ES-I3 (cell line): ENCODE measurements at regions not wholly inside any gene's neighbourhood (a gene's known extent, or its start where the extent isn't known, plus 50 kb on each side); places are given as distances from the start of the nearest gene placed in this dataset.

Experiments
- H3K36me3 ChIP-seq: 2 replicates; pipeline ENCODE4 v1.6.1; 2013; ENCODE audit warnings: mild to moderate bottlenecking, low read length, control low read depth, moderate library complexity; ENCODE audit not compliant: insufficient read depth
- H3K4me1 ChIP-seq: 2 replicates; pipeline ENCODE4 v1.6.1; 2013; ENCODE audit warnings: mild to moderate bottlenecking, control low read depth, low read length; ENCODE audit not compliant: insufficient read depth
- H3K9ac ChIP-seq: 2 replicates; pipeline ENCODE4 v1.6.1; 2013; ENCODE audit warnings: low read depth, mild to moderate bottlenecking, low read length, moderate library complexity
- H3K9me3 ChIP-seq: 2 replicates; pipeline ENCODE4 v1.6.1; 2013; ENCODE audit warnings: mild to moderate bottlenecking, low read length, moderate library complexity; ENCODE audit not compliant: control insufficient read depth, insufficient read depth

DNA sequence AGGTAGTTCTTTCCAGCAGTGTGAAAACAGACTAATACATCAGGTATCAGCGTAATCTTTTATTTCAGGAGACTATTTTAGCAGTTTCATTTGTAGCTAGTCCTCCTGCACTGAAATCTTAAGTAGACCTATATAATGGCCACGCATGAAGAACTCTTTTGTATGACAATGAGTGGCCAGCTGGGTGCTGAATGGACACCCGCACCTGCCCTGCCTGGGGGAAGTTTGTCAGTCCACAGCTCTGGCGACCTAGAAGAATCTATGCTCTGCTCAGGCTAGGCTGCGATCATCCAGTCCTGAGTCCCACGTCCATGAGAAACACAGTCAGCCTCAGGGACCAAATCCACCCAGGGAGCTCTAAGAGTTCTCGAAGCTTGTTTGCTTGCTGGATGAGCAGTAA lies 709.2 kb upstream of the ID2 start:
- Histone ChIP-seq H3K4me1 (peaks cover 5% of the 10 kb centered on the region; the same call in 1 of the 2 replicates), H3K9ac (no peak overlapping the region), H3K36me3 (no peaks in the 10 kb centered on the region), H3K9me3 (no peaks in the 10 kb centered on the region)

DNA sequence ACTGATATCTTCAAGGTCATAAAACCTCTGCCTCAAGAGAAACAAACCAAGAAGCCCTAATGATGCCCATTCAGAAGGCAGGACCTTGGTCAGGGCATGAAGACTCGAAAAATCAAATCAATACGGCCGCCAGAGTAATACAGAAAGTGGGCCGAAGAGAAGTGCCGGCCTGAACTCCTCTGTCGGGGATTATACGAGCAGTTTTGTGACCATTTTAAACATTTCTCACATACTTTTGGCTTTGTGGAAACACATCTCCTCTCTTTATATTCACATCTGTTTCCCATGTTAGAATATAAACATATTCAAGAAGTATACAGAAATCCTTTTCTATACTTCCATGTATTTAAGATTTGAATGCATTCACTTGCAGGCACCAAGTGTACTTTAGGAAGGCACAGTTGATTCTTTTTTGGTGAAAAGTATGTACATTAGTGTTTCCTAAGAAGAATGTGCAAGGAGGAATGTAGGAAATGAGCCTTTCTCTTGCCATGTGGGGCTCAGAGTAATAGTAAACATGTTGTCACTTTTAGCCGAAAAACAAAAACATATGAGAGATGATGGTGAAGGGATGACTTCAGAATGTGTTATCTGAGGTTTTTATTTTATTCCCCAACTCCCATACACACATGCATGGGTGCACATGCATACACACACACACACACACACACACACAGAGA lies 707.9 kb upstream of the ID2 start:
- Histone ChIP-seq H3K36me3 (no peaks in the 10 kb centered on the region), H3K9ac (no peak overlapping the region), H3K4me1 (peaks cover 5% of the 10 kb centered on the region; the same call in 1 of the 2 replicates), H3K9me3 (no peaks in the 10 kb centered on the region)

DNA sequence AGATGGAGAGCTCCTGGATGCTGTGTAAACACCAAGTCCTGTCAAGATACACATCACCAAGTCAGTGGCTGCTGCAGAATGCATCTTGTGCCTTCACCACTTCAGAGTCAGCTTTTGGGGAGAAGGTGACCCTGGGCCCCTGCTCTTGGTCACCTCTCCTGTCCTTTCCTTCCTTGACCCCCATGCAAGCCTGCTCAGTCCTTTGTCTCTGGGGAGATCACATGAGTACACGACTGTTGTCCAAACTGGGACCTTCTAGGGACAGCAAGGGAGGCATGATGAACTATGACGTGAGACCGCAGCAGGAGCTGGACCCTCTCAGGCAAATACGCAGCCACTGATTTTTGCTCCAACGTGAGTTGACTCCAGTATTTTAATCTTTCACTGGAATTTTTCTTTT lies 706.9 kb upstream of the ID2 start:
- Histone ChIP-seq H3K36me3 (no peaks in the 10 kb centered on the region), H3K9me3 (no peaks in the 10 kb centered on the region), H3K4me1 (peaks cover 5% of the 10 kb centered on the region; the same call in 1 of the 2 replicates), H3K9ac (no peak overlapping the region)

DNA sequence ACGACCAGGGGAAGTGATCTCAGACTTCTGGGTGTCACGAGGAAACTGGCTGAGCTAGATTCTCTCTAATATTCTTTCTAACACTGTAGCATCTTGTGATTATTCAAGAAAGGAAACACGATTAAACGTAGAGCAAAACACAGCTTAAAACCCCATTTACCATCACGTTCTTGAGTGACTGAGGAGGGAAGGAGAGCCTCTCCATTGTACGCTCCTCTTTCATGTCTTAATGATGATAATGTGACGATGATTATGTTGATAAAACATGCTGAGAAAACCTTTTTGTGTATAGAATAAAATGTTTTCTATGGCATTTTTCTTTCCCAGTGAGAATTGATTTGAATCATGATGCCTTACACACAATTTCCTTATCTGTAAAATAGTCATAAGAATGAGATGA lies 705.6 kb upstream of the ID2 start:
- H3K9me3 ChIP-seq: no peaks in the 10 kb centered on the region
- peaks cover 5% of the 10 kb centered on the region; the same call in 1 of the 2 replicates for H3K4me1 ChIP-seq
- H3K36me3 ChIP-seq: no peaks in the 10 kb centered on the region
- no peak overlapping the region for H3K9ac ChIP-seq

DNA sequence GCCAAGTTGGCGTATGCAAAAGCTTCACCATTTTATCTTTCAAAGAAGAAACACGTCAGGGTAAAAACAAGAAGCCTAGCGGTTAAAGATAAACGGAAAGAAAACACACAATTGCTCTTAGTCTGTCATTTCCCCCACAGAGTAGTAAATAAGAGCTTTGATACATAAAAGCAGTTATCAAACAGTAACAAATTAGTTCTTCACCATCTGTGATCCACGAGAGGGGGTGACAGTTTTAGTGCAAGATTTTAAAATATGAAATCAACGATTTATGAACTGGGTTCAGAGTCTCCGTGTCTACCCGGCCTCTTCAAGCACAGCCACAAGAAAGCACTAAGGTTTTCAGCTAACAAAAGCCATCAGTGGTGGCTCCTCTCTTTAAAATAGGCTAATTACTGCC lies 703.9 kb upstream of the ID2 start:
- H3K4me1 ChIP-seq: peaks cover 2% of the 10 kb centered on the region; the same call in 1 of the 2 replicates
- no peak overlapping the region for H3K9ac ChIP-seq
- H3K36me3 ChIP-seq: no peaks in the 10 kb centered on the region
- peaks cover 3% of the 10 kb centered on the region; the same call in 1 of the 2 replicates for H3K9me3 ChIP-seq

DNA sequence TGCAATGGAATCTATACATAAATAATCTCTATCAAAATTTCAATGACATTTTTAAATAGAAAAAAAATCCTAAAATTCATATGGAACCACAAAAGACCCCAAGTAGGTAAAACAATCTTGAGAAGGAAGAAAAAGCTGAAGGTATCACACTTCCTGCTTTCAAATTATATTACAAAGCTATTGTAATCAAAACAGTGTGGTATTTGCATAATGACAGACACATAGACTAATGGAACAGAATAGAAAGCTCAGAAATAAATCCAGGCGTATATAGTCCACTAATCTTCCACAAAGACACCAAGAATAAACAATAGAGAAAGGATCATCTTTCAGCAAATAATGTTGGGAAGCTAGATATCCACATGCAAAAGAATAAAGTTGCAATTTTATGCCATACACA lies 699.8 kb upstream of the ID2 start:
- Histone ChIP-seq H3K9ac (no peak overlapping the region), H3K4me1 (no peaks in the 10 kb centered on the region), H3K9me3 (peaks cover 3% of the 10 kb centered on the region; the same call in 1 of the 2 replicates), H3K36me3 (no peaks in the 10 kb centered on the region)

DNA sequence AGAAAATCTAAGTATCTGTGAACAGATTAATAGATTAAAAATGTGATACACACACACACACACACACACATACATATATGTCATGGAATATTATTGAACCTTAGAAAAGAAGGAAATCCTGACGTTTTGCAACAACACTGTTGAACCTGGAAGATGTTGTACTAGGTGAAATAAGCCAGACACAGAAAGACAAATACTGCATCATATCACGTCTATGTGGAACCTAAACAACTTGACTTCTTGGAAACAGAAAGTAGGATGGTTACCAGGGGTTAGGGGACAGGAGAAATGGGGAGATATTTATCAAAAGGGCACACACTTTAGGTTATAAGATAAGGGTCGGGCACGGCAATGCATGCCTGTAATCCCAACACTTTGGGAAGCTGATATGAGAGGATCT lies 698.4 kb upstream of the ID2 start:
- Histone ChIP-seq H3K36me3 (no peaks in the 10 kb centered on the region), H3K9me3 (peaks cover 3% of the 10 kb centered on the region; the same call in 1 of the 2 replicates), H3K9ac (no peak overlapping the region), H3K4me1 (no peaks in the 10 kb centered on the region)

DNA sequence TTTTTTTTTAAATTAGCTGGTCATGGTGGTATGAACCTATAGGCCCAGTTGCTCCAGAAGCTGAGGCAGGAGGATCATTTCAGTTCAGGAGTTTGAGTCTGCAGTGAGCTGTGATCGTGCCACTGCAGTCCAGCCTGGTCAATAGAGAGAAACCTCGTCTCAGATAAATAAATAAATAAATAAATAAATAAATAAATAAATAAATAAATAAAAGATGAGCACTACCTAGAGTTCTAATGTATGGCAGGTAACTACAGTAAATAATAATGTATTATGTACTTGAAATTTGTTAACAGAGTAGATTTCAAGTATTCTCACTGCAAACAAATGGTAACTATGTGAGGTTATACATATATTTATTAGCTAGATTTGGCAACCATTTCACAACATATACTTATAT lies 697.9 kb upstream of the ID2 start:
- H3K36me3 ChIP-seq: no peaks in the 10 kb centered on the region
- H3K9ac ChIP-seq: no peak overlapping the region
- no peaks in the 10 kb centered on the region for H3K4me1 ChIP-seq
- H3K9me3 ChIP-seq: peaks cover 3% of the 10 kb centered on the region; the same call in 1 of the 2 replicates

DNA sequence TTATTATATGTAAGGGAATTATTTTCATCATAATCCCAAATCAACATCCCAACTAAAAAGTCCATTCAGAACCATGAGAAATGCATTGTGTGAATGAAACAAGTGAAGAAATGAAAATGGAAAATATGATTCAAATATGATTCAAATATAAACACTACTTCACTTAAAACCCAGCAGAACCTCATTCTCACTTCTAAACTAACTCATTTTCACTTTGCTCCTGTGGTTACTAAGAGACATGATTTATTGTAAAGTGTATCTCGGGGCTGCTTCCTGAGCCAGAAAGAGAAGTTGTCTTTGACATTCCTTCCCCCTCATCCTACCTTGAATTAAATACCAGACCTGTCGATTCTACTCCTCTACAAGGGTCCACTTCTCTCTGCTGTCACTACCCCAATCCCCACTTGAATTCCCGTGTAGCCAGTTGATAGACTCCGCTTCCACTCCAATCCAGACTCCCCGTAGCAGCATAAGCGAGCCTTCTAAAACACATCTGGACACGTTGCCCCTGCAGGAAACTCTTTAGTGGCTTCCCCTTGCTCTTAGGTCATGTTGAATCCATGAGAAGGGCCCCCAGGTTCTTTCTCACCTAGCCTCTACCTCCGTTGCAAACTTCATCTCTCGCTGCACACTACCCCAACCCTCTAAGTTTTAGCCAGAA lies 697.0 kb upstream of the ID2 start:
- Histone ChIP-seq H3K9me3 (peaks cover 3% of the 10 kb centered on the region; the same call in 1 of the 2 replicates), H3K9ac (no peak overlapping the region), H3K4me1 (no peaks in the 10 kb centered on the region), H3K36me3 (no peaks in the 10 kb centered on the region)

DNA sequence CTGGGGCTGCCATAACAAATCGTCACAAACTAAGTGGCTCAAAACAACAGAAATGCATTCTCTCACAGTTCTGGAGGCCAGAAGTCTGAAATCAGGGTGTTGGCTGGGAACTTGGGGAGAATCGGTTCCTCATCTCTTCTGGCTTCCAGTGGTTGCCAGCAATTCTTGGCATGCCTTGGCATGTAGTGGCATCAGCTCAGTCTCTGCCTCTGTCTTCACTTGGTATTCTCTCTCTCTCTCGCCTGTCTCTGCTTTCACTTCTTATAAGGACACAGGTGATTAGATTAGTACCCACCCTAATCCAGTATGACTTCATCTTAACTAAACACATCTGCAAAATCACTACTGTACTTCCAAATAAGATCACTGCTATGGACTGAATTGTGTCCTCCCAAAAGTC lies 695.4 kb upstream of the ID2 start:
- H3K4me1 ChIP-seq: no peaks in the 10 kb centered on the region
- no peaks in the 10 kb centered on the region for H3K36me3 ChIP-seq
- H3K9me3 ChIP-seq: peaks cover 3% of the 10 kb centered on the region
- H3K9ac ChIP-seq: no peak overlapping the region

DNA sequence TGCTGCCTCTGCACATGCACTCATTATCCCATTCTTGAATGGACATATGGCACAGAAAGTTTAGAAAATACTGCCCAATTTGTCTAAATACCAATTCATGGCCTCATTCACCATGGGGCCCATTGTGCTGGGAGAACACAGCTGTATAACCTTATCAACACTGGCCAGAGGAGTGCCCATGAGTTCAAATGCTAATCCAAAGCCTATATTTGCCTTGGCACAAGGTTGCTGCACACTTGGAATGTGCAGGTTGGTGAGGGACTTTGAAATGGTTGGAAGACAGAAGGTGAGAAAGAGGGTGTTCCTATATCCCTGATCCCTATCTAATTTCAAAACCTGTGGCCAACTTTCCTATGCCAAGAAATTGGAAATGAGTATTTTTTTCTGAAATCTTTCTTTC lies 693.9 kb upstream of the ID2 start:
- Histone ChIP-seq H3K4me1 (no peaks in the 10 kb centered on the region), H3K9me3 (no peaks in the 10 kb centered on the region; the same call in 1 of the 2 replicates), H3K9ac (no peak overlapping the region), H3K36me3 (no peaks in the 10 kb centered on the region)

DNA sequence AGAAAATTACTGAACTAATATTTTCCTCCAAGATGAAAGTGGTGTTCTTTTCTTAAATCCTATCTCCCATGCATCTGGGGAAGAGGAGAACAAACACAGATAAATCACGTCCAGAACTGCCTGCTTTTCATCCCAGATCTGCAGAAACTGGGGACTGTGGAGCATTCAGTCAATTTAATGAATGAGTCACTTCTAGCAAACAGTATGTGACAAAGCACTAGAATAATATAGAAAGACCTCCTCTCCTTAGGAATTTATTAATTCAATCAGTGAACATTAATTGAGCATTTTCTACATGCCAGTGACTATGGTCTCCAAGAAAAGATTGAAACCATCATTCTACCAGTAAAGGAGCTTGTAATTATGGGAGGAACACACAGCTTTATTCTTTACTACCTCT lies 693.4 kb upstream of the ID2 start:
- no peak overlapping the region for H3K9ac ChIP-seq
- H3K36me3 ChIP-seq: no peaks in the 10 kb centered on the region
- no peaks in the 10 kb centered on the region; the same call in 1 of the 2 replicates for H3K9me3 ChIP-seq
- no peaks in the 10 kb centered on the region for H3K4me1 ChIP-seq

DNA sequence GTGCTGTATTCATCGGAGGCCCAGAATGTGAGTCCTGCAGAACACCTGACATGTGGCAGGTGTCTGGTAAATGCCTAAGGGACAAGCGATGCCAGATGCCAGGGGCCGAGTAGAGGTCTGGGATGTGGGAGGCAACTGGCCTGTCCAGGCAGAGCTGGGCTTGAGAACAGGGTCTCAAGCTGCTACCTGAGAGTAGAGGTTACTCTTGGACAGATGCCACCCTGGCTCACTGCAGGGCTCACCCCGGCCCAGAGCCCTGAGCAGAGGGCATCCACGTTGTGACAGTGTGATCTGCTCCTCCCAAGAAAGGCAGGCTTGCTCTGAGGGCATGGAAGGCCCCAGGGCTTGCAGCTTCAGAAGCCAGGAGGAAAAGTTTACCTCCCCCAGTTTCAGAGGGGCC lies 692.0 kb upstream of the ID2 start:
- Histone ChIP-seq H3K36me3 (no peaks in the 10 kb centered on the region), H3K4me1 (no peaks in the 10 kb centered on the region), H3K9ac (no peak overlapping the region), H3K9me3 (no peaks in the 10 kb centered on the region; the same call in 1 of the 2 replicates)

DNA sequence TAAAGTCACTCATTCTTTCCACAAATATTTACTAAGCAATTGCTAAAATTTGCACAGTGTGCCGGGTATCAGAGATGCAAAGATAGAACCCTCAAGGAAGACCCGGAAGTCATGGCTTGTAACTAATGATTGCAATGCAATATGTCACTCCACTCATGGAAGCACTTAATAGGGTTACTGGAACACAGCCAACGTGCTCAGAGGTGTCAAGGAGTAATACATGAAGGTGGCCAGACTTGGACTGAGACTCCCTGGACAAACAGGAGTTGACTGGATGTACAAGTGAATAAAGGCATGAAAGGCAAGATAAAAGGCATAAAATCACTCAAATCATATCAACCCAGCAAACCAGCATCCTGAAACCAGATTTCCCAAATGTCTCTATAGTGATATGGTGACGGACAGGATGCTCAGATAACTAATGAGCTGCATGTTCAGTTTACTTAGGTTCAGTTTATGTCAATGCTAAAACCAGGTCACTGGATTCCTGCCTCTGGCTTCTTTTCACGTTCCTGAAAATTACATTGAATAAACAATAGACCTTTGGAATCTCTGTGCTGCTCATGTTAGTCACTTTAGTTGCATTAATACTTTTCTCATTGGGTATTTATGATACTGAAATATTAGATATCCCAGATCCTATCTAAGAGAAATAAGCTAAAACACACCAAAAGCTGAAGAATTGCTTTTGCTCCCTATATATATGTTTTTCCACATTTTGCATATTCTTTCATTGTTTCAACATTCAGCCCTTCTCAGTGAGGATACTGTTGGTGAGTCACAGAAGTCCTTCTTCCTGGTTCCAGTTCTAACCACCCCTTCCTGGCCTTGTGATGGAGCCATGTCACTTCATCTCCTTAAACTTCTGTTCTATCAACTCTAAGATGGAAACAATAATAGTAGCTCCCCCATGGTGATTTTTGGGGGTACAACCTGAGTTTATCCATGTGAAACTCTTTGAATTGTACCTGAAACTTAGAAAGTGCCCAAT lies 688.9 kb upstream of the ID2 start:
- Histone ChIP-seq H3K9ac (no peak overlapping the region), H3K4me1 (0 out of 2 replicates have a peak, but pooled peaks cover 3% of the 10 kb centered on the region), H3K9me3 (no peaks in the 10 kb centered on the region; the same call in 1 of the 2 replicates), H3K36me3 (no peaks in the 10 kb centered on the region)
